ENCODE measurements at regions not wholly inside any gene's neighbourhood (a gene's known extent, or its start where the extent isn't known, plus 50 kb on each side); places are given as distances from the start of the nearest gene placed in this dataset.

- no peak for DNase-seq
- WGBS, 2 donors (ENCODE audit: low coverage in 1 of 2) = 83 to 87% methylated on average over 8 to 10 of the region's 10 CpGs
- H3K27ac ChIP-seq = no peak overlapping the region
These were observed 76.0 kb upstream of the PPM1J start for GRCh38 chr1:112790920-112791722.

GRCh38 chr1:112788561-112788960 lies 73.4 kb upstream of the PPM1J start:
- H3K36me3 ChIP-seq = no peaks in the 10 kb centered on the region
- H3K4me1 ChIP-seq = no peaks in the 10 kb centered on the region
- TF ChIP-seq EP300 (IDR thresholded peaks at IDR 0.05; ENCODE audit: low read depth) = no peak
- no peak for TF ChIP-seq POLR2AphosphoS5 (IDR thresholded peaks at IDR 0.05)
- no peak for TF ChIP-seq CTCF (IDR thresholded peaks at IDR 0.05)
- no peak for TF ChIP-seq POLR2A (IDR thresholded peaks at IDR 0.05)
- no peak for DNase-seq
- intact Hi-C loops (cut with DNase I; ENCODE audit: low total_unique reads) = no loop called here
- in situ Hi-C loops (cut with MboI; ENCODE audit: low pct_ligation_motif_present in 1 of 4, low pct_unique_long_range_greater_than_20kb in 1 of 4, low sequenced_read_pairs in 3 of 4) = loop anchor here in 1 of 4 donors (5.0 kb wide), 1 partner anchor 56 kb away; no protein-coding TSS in a partner anchor
- H3K9me3 ChIP-seq = no peaks in the 10 kb centered on the region
- H3K27ac ChIP-seq = no peak overlapping the region
- H3K27me3 ChIP-seq = no peaks in the 10 kb centered on the region
- H3K4me3 ChIP-seq = no peak overlapping the region

More at GRCh38 chr1:112790920-112791722, 76.0 kb upstream of the PPM1J start:
- H3K4me3 ChIP-seq = no peak overlapping the region
- no peaks in the 10 kb centered on the region for H3K9me3 ChIP-seq
- no peaks in the 10 kb centered on the region for H3K4me1 ChIP-seq
- no peaks in the 10 kb centered on the region for H3K36me3 ChIP-seq
- intact Hi-C loops (cut with DNase I; ENCODE audit: low total_unique reads) (no loop called here), in situ Hi-C loops (cut with MboI; ENCODE audit: low pct_ligation_motif_present in 1 of 4, low pct_unique_long_range_greater_than_20kb in 1 of 4, low sequenced_read_pairs in 3 of 4) (no loop called here)
- no peak for TF ChIP-seq POLR2A (IDR thresholded peaks at IDR 0.05)
- no peak for TF ChIP-seq EP300 (IDR thresholded peaks at IDR 0.05; ENCODE audit: low read depth)
- TF ChIP-seq POLR2AphosphoS5 (IDR thresholded peaks at IDR 0.05) = no peak
- TF ChIP-seq CTCF (IDR thresholded peaks at IDR 0.05) = no peak
- H3K27me3 ChIP-seq = no peaks in the 10 kb centered on the region

- Histone ChIP-seq H3K36me3 (no peaks in the 10 kb centered on the region), H3K27ac (no peak overlapping the region), H3K4me3 (no peak overlapping the region), H3K27me3 (no peaks in the 10 kb centered on the region), H3K4me1 (no peaks in the 10 kb centered on the region), H3K9me3 (no peaks in the 10 kb centered on the region)
- TF ChIP-seq CTCF (IDR thresholded peaks at IDR 0.05) = no peak
- no peak for TF ChIP-seq EP300 (IDR thresholded peaks at IDR 0.05; ENCODE audit: low read depth)
- no peak for TF ChIP-seq POLR2AphosphoS5 (IDR thresholded peaks at IDR 0.05)
- TF ChIP-seq POLR2A (IDR thresholded peaks at IDR 0.05) = no peak
- 72 to 73% methylated on average over 2 of the region's 2 CpGs for WGBS, 2 donors (ENCODE audit: low coverage in 1 of 2)
- intact Hi-C loops (cut with DNase I; ENCODE audit: low total_unique reads) (no loop called here), in situ Hi-C loops (cut with MboI; ENCODE audit: low pct_ligation_motif_present in 1 of 4, low pct_unique_long_range_greater_than_20kb in 1 of 4, low sequenced_read_pairs in 3 of 4) (loop anchor here in 1 of 4 donors (5.0 kb wide), 1 partner anchor 56 kb away; no protein-coding TSS in a partner anchor)
- DNase-seq = no peak
These were observed 72.9 kb upstream of the PPM1J start for GRCh38 chr1:112788054-112788453.

GRCh38 chr1:112783059-112783458 lies 67.9 kb upstream of the PPM1J start:
- intact Hi-C loops (cut with DNase I; ENCODE audit: low total_unique reads) = no loop called here
- no peak overlapping the region for H3K4me3 ChIP-seq
- H3K27ac ChIP-seq = no peak overlapping the region
- no peaks in the 10 kb centered on the region for H3K9me3 ChIP-seq
- TF ChIP-seq POLR2AphosphoS5 (IDR thresholded peaks at IDR 0.05) = no peak
- no peak for TF ChIP-seq CTCF (IDR thresholded peaks at IDR 0.05)
- no peak for TF ChIP-seq EP300 (IDR thresholded peaks at IDR 0.05; ENCODE audit: low read depth)
- no peaks in the 10 kb centered on the region for H3K36me3 ChIP-seq
- in situ Hi-C loops (cut with MboI; ENCODE audit: low pct_ligation_motif_present in 1 of 4, low pct_unique_long_range_greater_than_20kb in 1 of 4, low sequenced_read_pairs in 3 of 4) = no loop called here
- no peak for DNase-seq
- H3K27me3 ChIP-seq = no peaks in the 10 kb centered on the region
- H3K4me1 ChIP-seq = no peaks in the 10 kb centered on the region

All from transverse colon (tissue), 4 donors.